HG02943 (cell line): ENCODE measurements at regions not wholly inside any gene's neighbourhood (a gene's known extent, or its start where the extent isn't known, plus 50 kb on each side); places are given as distances from the start of the nearest gene placed in this dataset.
A peak's percentile ranks its signal among the peaks of the same experiment; 100 is the strongest.

ENCODE experiments used
- ATAC-seq: cut with Tn5 transposase; IDR thresholded peaks from one replicate; pipeline ENCODE4 v1.9.1; 2021; ENCODE audit warnings: mild to moderate bottlenecking, low read depth, moderate library complexity; ENCODE audit not compliant: unreplicated experiment

DNA sequence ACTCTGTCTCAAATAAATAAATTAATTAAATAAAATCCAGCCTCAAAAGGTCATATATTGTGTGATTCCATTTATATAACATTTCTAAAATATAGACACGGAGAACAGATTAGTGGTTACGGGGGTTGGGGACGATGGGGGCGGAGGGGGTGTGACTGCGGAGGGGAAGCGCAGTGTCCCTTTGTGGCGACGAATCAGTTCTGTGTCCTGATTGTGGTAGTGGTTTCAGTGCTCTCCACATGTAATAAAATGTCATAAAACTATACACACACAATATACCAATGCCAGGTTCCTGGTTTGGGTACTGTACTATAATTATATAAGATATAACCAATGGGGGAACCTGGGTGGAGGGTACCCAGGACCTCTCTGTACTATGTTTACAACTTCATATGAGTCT lies 186.4 kb downstream of the ANAPC1 start:
- ATAC-seq, result no peak

DNA sequence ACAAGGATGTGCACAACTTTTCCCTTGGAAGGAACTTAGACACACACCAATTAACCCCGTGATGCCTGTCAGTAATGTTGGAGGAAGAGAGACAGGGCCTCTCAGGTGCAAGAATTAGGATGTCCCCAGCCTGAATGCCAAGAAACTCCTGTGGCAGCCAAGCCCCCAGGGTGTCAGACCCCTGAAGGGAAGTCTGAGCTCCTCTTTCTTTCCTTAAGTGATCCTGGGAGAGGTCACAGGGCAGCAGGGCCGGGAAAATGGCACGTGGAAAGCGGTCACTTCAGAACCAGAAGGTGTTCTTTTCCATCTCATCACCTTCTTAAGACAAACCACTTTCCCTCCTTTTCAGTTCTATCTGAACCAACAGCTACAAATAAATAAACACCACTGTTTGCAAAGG lies 185.9 kb downstream of the ANAPC1 start:
- ATAC-seq, result no peak

DNA sequence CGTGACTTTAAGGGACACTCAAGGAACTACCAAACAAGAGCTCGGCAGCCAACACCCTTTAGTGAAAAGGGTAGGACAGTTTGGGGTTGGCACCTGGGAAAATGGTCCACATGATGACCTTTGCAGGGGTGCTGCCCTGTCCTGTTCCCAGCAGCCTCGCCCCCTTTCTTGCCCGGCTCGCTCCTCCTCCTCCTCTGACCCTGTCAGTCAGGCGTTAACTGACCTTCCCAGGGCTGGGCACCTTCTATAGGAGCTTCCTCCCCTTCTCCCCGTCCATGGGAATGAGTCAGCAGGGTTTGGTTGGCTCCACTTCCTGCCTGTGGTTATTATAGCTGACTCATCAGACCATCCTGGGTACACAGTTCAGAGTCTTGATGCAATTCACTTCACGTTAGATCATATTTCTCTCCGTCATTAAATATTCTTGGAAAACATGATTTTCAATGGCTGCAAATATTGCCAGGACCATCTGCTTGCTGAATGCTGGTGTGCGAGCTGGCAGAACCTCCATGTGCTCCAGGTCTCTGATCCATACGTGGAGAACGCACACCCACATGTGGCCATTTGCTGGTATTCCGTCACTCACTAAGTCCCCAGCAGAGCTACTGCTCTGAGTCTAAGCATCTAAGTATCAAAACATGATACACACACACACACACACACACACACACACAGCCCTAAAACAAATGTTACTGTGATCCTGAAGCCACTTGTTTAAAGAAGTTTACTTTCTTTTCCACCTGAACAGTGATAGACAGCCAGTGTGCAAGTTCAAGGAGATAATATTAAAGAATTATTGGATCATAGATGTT lies 185.0 kb downstream of the ANAPC1 start:
- no peak for ATAC-seq

DNA sequence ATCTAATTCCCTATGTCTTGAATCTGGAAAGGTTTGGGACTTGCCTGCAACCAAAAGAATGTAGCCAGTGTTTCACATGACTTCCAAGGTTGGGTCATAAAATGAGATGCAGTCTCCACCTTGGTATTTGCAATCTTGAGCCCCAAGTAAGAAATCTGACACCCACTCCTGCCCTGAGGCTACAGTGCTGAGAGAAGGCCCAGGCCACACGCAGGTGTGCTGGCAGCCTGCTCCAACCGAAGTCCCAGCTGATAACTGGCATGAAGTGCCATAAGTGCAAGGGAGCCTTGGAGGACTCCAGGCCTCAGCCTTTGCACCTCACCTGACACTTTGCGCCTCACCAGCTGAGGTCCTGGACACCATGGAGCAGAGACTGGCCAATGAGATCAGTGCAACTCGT lies 182.7 kb downstream of the ANAPC1 start:
- ATAC-seq, result no peak

DNA sequence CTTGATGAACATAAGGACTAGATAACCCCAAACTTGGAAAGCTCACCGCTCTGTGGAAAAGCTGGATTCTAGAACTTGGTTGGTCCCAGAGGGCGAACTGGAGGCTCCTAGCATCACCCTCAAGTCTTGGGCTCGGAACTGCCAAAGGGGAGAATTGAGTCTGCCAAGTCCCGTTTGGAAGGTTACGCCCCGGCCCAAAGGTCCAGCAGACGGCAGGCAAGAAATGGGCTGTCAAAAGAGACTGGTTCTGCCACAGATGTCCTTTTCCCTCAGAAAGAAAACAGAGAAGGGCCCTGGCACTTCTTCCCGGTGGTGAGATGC lies 182.2 kb downstream of the ANAPC1 start:
- no peak for ATAC-seq

DNA sequence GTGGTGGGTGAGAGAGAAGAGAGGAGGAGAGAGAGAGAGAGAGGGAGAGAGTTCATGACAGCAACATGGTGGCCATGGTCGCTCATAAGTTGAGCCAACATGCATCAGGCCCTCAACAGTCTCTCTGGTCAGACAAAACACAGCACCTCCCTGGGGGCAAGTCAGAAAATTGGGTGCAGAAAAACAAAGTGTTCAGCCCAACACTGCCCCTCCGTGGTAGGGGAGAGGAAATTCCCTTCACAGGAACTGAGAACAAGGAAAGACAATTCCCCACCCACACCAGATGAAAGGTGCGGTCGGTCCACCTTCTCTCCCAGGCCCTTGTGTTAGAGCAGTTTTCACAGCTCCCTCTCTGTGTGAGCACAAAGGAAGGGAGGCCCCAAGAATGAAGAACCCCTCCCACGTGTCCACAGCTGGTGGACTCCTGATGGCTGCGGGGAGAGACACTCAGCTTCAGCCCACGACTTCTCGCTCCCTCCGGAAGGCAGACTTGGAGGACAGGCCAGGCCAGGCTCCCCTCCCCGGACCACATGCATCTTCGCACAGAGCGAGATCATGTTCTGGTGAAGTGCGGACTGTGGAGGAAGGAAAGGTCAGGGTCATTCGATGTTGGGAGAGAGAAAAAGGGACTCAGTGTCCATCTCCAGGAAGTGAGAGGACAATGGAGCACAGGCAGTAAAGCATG lies 181.7 kb downstream of the ANAPC1 start:
- no peak for ATAC-seq

DNA sequence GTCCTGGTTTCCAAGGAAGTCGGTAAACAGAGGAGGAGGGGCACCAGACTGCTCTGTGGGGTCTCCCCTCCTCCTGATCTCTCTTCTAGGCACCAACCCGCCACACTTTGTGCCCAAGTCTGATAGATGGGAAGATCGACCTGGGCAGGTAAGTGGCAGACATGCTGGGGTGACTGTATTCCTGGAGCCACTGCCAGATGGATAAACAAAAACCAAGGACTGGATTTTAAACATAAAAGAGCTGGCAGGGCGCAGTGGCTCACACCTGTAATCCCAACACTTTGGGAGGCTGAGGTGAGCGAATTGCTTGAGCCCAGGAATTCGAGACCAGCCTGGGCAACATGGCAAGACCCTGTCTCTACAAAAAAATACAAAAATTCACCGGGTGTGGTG lies 181.2 kb downstream of the ANAPC1 start:
- no peak for ATAC-seq

DNA sequence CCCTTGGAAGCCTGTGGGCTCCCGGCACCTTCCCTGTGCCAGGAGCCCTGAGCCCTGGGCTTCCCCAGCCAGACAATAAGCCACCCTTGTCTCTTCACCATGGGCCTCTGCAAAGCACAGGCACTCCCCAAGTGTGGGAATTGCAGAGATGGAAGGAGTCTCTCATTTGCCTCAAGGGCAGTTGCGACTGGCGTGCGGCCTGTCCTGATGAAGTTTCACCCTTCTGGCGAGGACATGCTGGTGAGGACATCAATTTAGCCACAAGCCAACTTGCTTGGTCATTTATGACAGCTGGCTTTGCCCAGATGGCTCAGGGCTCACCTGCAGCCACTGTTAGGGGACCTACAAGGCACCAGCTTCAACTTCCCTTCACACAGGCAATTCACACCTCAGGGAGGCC lies 180.2 kb downstream of the ANAPC1 start:
- no peak for ATAC-seq

DNA sequence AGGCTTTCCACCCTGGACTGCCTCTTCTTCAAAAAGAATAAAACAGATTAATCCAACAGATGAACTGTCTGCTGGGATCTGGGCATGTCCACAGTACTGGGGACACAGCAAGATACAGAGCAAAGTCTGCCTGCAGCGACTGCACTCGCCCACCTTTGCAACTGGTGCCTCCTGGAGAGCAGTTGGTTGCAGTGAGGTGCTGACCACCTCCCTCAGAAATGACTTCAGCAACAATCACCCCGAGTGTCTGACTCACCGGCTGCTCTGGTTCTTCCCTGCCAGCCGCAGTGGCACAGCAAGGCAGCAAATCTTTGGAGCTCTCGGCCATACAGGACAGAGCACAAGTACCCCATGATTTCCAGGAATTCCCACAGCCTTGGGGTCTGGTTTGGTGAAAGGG lies 179.7 kb downstream of the ANAPC1 start:
- ATAC-seq, result no peak

DNA sequence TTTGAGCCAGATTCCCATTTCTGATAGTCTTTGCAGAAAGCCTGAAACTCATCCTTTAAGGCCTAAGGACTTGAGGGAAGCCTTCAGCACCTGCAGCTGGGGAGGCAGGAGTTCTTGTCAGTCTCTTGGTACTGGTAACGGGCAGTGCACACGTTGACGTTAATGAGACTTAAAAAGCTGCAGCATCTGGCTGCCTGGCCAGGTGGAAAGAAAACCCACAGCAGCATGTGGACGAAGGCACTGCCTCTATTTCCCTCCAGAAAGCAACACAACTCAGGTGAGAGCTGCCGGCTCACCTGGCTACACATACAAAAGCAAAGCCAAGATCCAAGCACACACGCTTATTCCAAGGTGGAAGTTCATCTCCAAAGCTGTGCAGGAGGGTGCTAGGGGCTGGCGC lies 178.8 kb downstream of the ANAPC1 start:
- no peak for ATAC-seq

DNA sequence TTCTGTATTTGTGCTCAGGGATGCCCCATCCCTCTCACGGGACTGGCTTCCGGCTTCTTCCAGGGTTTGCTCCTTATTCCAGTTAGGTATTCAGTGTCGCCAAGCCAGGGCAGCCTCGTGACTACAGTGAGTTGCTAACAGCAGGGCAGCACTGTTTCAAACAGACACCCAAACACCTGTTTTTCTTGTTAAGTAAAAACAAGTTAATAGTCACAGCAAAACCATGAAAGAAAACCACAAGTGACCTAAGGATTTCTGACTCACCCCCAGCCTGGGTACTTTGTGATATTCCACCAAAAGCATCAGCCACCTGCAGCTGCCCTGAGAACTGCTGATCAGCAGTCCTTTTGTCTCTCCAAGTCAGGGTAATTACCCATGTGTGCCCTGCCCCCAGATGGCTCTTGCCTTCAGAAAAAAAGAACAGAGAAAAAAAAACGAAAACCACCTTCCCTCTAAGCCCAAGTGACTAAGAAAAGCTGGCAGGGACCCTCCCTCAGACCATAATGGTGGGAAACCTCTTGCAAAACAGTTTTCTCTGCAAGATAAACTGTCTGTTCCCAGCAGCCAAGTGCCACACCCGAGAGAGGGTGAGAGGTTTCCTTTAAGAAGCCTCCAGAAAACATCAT lies 178.2 kb downstream of the ANAPC1 start:
- peak; percentile 85 for ATAC-seq

DNA sequence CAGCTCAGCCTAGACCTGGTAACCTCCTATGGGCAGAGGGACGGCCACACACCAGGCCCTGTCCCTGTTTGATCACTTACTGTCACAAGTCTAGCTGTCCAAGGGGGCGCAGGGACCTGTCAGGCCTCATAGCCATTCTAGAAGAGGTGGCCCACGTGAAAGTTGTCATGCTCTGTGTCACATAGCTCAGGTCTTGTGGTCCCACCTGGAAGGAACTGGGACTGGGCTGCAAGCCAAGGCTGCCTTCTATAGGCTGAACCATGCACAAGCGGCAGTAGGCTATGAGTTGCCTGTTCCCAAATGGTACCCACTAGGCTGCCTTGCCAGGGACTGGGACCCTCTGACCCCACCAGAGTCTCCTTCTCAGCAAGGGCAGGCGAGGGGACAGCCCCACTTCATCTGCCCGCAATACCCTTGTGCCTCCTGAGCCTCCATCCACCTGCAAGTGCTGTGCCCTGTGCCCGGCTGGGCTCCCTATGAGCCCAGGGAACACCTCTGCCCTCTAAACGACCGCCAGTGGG lies 177.5 kb downstream of the ANAPC1 start:
- ATAC-seq, result no peak

DNA sequence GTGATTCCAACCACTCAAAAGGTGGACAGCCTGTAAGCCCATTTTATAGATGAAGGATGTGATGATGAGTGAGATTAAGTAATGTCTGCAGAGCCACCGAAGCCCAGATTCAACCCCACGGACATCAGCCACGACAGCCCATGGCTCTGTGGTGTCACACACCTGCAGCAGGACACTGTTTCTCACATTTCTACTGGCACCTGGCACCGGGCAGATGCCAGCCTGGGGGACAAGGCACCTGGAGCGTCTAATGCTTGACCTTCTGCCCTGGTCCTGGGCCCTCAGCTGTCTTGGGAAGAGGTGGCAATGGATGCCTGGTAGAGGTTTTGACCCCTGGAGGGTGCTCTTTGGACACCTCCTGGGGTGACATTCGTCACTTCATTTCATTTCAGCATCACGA lies 176.3 kb downstream of the ANAPC1 start:
- no peak for ATAC-seq

DNA sequence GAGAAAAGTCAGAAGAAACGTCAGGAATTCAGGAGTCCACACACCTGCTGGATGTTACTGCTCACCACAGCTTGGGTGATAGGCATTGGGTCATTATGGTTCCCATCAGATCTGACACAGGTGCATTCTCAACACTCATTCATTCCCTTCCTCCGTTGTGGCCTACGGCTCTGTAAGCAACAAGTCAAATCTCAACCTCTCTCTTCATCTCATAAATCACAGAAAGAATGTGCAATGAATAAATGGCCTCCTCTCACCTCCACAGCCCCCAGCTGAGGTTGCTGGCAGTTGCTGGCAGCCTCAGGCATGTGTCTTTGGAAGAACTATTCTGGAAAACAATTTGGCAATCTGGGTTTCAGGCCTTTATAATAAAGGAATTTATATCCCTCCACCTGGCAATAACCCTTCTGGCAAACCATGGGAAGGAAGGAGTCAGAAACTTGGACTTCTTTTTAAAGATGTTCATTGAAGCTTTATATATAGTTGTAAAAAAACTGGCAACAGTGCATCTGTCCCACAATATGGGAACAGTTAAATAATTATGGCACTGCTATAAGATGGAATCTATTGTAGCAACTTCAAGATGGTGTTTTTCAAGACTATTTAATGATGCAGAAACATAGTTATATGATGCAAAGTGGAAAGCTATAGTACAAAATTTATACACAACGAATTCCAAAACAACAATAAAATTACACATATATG lies 175.4 kb downstream of the ANAPC1 start:
- ATAC-seq, result no peak

DNA sequence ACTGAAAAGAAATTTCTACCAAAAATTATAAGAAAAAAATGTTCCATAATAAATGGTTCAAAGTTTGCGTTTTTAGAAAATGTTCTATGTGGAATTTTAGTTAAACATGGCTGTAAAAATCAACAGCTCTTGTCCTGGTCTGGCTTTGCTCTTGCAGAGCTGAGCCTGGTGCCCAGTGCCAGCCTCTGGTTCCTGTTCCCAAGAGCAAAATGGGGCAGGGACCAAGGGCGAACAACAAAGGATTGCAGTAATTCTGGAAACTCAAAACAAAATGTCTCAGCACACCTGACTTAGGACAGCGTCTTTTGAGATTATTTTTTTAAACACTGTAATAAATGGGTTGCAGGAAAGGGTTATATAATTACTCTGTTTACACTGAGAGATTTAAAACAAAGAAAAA lies 174.7 kb downstream of the ANAPC1 start:
- ATAC-seq, result no peak

DNA sequence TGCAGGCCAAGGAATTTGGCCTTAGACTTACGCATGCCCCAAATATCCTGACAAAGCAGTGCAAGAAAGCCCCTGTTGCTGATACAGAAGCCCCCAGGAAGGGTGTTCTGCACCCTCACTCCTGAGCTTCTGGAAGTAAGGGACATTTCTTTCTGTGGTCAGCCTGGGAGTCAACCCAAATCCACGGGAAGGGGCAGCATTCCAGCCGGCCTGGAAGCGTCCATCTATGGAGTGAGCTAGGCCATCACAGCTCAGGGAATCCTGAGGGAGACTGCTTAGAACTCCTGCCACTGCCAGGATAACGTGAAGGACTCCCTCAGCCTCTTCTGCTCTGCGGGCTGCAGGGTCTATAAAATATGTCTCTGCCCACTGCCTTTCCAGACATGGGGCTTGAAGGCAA lies 173.9 kb downstream of the ANAPC1 start:
- ATAC-seq, result no peak

DNA sequence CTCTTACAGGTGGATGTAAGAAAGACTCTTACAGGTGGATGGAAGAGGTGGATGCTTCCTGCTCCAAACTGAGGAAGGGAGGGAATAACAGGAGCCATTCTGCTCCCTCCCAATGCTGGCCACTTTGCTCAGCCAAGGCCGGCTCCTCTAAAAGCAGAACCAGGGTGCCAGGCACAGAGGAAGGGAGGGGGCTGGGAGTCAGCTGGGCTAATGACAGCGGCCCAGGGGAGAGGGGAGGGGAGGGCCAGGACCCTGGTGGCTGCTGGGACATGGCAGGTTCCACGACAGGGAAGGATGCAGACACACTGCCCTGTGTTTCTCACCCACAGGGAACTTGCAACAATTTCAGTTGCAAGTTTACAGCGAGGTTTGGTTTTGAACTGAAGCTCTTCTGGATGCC lies 173.4 kb downstream of the ANAPC1 start:
- ATAC-seq, result no peak

DNA sequence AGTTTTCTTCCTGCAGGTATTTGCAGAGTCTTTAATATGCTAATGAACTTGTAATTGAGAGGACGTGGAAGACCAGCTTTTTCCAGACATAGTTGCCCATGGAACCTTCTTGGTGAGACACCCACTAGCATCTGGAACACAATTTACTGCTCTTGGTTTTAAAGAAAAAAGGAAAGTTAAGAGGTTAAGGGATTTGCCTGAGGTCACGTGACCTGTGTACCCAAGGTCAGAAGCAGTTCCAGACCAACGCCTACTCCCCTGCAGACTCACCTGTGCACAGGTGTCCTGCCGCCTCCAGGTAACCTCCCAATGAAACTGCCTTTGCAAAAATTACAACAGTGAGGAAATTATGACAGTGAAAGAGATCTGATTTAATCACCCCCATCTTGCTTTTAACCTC lies 172.7 kb downstream of the ANAPC1 start:
- no peak for ATAC-seq

DNA sequence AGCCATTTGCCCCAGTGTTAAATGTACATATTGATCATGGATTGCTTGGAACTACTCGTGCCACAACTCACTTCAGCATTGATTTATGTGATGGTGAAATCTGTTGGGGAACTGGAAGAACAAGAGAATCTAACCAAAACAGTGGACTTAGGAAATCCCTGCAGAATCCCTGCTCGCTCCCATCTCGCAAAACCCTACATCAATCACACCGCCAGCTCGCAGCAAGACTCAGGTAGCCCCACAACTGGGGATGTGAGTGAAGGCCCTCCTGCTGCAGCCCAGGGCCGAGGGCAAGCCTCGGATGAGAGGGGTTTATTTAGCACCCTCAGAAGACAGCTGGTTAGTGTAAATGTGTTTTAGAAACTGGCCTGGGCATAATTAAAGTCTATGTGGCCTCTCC lies 171.6 kb downstream of the ANAPC1 start:
- no peak for ATAC-seq

DNA sequence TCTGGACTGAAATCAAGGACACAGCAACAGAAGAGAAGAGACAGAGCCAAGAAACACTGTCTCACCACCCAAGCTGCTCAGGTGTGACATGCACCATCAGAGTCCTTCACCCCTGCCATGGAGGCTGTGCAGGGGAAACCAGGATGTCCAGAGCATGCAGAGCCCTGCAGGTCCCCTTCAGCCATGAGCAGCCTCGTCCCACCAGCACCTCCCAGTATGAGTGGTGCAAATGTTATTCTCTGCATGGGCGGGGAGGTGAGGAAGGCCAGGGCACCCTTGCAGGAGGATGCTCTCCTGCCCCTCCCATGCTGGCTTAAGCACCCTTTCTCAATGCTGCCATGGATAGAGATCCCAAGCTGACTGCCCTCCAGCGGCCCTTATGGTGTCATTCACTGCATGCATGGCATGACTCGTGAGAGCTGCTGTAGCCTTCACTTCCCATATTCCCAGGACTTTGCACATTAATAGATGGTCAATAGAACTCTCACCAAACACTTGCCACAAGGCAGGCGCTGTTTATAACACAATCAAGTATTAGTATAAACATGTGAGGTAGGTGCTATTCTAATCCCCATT lies 171.0 kb downstream of the ANAPC1 start:
- ATAC-seq, result no peak
